ENCODE measurements at regions not wholly inside any gene's neighbourhood (a gene's known extent, or its start where the extent isn't known, plus 50 kb on each side); places are given as distances from the start of the nearest gene placed in this dataset.

DNA sequence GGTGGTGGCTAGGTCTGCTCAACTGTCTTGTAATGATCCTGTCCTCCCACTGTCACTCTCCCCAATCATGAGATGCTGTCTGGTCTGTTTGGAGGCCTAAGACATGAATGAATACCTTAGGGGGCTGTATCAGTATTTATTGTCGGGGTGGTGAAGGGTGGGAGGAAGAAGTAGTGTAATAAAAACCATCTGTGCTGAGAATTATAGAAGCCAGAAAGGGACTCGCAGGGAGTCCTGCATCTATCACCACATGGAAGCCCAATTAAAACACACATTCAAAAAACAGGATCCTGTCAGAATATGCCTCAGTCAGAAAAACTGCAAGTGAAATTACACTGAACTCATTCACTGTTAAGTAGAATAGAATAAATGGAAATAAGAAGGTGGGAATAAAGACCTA is 1134.3 kb upstream of the C9orf72 start:
- Histone ChIP-seq H3K9ac (ENCODE audit: control insufficient read depth, extremely low read depth, insufficient read depth, low read length) (no peak overlapping the region), H3K79me2 (ENCODE audit: control insufficient read depth, insufficient read depth, low read length) (no peaks in the 10 kb centered on the region), H4K20me1 (ENCODE audit: control insufficient read depth, extremely low read depth, insufficient read depth, low read length) (no peaks in the 10 kb centered on the region), H3K9me3 (ENCODE audit: control insufficient read depth, low read depth, low read length) (no peaks in the 10 kb centered on the region), H2AFZ (ENCODE audit: control insufficient read depth, low read length) (no peak overlapping the region), H3K36me3 (ENCODE audit: control insufficient read depth in 2 of 2, extremely low read depth in 1 of 2, insufficient read depth in 2 of 2, low read length in 2 of 2) (no peaks in the 10 kb centered on the region), H3K9me1 (ENCODE audit: control insufficient read depth, extremely low read depth, insufficient read depth, low read length) (no peaks in the 10 kb centered on the region), H3K27me3 (ENCODE audit: control insufficient read depth, extremely low read depth, insufficient read depth, low read length) (no peaks in the 10 kb centered on the region), H3K27ac (ENCODE audit: control insufficient read depth, insufficient read depth, low read length) (no peak overlapping the region), H3K4me2 (ENCODE audit: control insufficient read depth, extremely low read depth, insufficient read depth, low read depth, low read length) (no peak overlapping the region), H3K4me3 (ENCODE audit: control insufficient read depth in 2 of 3, extremely low read depth in 1 of 3, insufficient read depth in 2 of 3, low read depth in 1 of 3, low read length in 3 of 3) (no peak overlapping the region), H3K4me1 (ENCODE audit: control insufficient read depth, extremely low read depth, insufficient read depth, low read length) (no peaks in the 10 kb centered on the region)
- no peak for FAIRE-seq
- dilution Hi-C loops (cut with MboI; ENCODE audit: extremely low pct_ligation_motif_present, low sequenced_read_pairs) = no loop called here
- TF ChIP-seq EZH2 (IDR thresholded peaks at IDR 0.05; ENCODE audit: low read length) (no peak), CTCF (optimal IDR thresholded peaks at IDR 0.05 in 1 of 3, IDR thresholded peaks at IDR 0.05 in 1 of 3, conservative IDR thresholded peaks at IDR 0.05 in 1 of 3; ENCODE audit: extremely low read depth in 1 of 3, insufficient read depth in 2 of 3, low read length in 3 of 3) (no peak)
- no peak for DNase-seq (ENCODE audit: low read depth, low spot score)

- dilution Hi-C loops (cut with MboI; ENCODE audit: extremely low pct_ligation_motif_present, low sequenced_read_pairs) = no loop called here
- Histone ChIP-seq H2AFZ (ENCODE audit: control insufficient read depth, low read length) (no peak overlapping the region), H3K4me3 (ENCODE audit: control insufficient read depth in 2 of 3, extremely low read depth in 1 of 3, insufficient read depth in 2 of 3, low read depth in 1 of 3, low read length in 3 of 3) (no peak overlapping the region), H3K79me2 (ENCODE audit: control insufficient read depth, insufficient read depth, low read length) (no peaks in the 10 kb centered on the region), H3K4me2 (ENCODE audit: control insufficient read depth, extremely low read depth, insufficient read depth, low read depth, low read length) (no peak overlapping the region), H3K4me1 (ENCODE audit: control insufficient read depth, extremely low read depth, insufficient read depth, low read length) (no peaks in the 10 kb centered on the region), H3K9me3 (ENCODE audit: control insufficient read depth, low read depth, low read length) (no peaks in the 10 kb centered on the region), H3K9ac (ENCODE audit: control insufficient read depth, extremely low read depth, insufficient read depth, low read length) (no peak overlapping the region), H3K9me1 (ENCODE audit: control insufficient read depth, extremely low read depth, insufficient read depth, low read length) (no peaks in the 10 kb centered on the region), H4K20me1 (ENCODE audit: control insufficient read depth, extremely low read depth, insufficient read depth, low read length) (no peaks in the 10 kb centered on the region), H3K27ac (ENCODE audit: control insufficient read depth, insufficient read depth, low read length) (no peak overlapping the region), H3K36me3 (ENCODE audit: control insufficient read depth in 2 of 2, extremely low read depth in 1 of 2, insufficient read depth in 2 of 2, low read length in 2 of 2) (no peaks in the 10 kb centered on the region), H3K27me3 (ENCODE audit: control insufficient read depth, extremely low read depth, insufficient read depth, low read length) (no peaks in the 10 kb centered on the region)
- TF ChIP-seq EZH2 (IDR thresholded peaks at IDR 0.05; ENCODE audit: low read length) (no peak), CTCF (optimal IDR thresholded peaks at IDR 0.05 in 1 of 3, IDR thresholded peaks at IDR 0.05 in 1 of 3, conservative IDR thresholded peaks at IDR 0.05 in 1 of 3; ENCODE audit: extremely low read depth in 1 of 3, insufficient read depth in 2 of 3, low read length in 3 of 3) (no peak)
- FAIRE-seq = no peak
- DNase-seq (ENCODE audit: low read depth, low spot score) = no peak
Observed at GRCh38 chr9:28714188-28714587, 1140.9 kb upstream of the C9orf72 start.

Data from keratinocyte (primary cell).